DND-41 (cell line): ENCODE measurements at regions not wholly inside any gene's neighbourhood (a gene's known extent, or its start where the extent isn't known, plus 50 kb on each side); places are given as distances from the start of the nearest gene placed in this dataset.

Experiments
- CTCF ChIP-seq: IDR thresholded peaks from 2 replicates; pipeline ENCODE4 v1.5.1; 2012; ENCODE audit warnings: borderline replicate concordance, low read length, moderate library complexity, mild to moderate bottlenecking; ENCODE audit not compliant: poor library complexity, severe bottlenecking; ENCODE audit errors: extremely low read depth
- EZH2 ChIP-seq: IDR thresholded peaks from 3 replicates; pipeline ENCODE4 v1.6.1; 2012; ENCODE audit warnings: borderline replicate concordance, low read depth, mild to moderate bottlenecking, moderate library complexity, low read length, inconsistent platforms; ENCODE audit not compliant: severe bottlenecking

- TF ChIP-seq CTCF: no peak
- no peak for TF ChIP-seq EZH2
These were observed 656.9 kb downstream of the MTRR start for GRCh38 chr5:8525819-8526218.
